ENCODE measurements at regions not wholly inside any gene's neighbourhood (a gene's known extent, or its start where the extent isn't known, plus 50 kb on each side); places are given as distances from the start of the nearest gene placed in this dataset.

GRCh38 chr2:38129987-38130386 lies 54.0 kb upstream of the CYP1B1 start:
- Histone ChIP-seq H3K27me3 (ENCODE audit: insufficient read depth, low read depth) (no peaks in the 10 kb centered on the region), H3K4me1 (ENCODE audit: low read depth, poor library complexity, severe bottlenecking) (no peaks in the 10 kb centered on the region), H3K9ac (no peak overlapping the region), H3K27ac (no peak overlapping the region), H4K20me1 (ENCODE audit: insufficient read depth) (no peaks in the 10 kb centered on the region), H2AFZ (ENCODE audit: low read depth) (no peak overlapping the region), H3K4me2 (no peak overlapping the region), H3K4me3 (IDR thresholded peaks at IDR 0.05; ENCODE audit: insufficient read depth, low read depth, low read length) (no peak overlapping the region), H3K79me2 (ENCODE audit: insufficient read depth, low read depth) (no peaks in the 10 kb centered on the region), H3K36me3 (ENCODE audit: insufficient read depth) (no peaks in the 10 kb centered on the region)
- TF ChIP-seq, protein P1, sequence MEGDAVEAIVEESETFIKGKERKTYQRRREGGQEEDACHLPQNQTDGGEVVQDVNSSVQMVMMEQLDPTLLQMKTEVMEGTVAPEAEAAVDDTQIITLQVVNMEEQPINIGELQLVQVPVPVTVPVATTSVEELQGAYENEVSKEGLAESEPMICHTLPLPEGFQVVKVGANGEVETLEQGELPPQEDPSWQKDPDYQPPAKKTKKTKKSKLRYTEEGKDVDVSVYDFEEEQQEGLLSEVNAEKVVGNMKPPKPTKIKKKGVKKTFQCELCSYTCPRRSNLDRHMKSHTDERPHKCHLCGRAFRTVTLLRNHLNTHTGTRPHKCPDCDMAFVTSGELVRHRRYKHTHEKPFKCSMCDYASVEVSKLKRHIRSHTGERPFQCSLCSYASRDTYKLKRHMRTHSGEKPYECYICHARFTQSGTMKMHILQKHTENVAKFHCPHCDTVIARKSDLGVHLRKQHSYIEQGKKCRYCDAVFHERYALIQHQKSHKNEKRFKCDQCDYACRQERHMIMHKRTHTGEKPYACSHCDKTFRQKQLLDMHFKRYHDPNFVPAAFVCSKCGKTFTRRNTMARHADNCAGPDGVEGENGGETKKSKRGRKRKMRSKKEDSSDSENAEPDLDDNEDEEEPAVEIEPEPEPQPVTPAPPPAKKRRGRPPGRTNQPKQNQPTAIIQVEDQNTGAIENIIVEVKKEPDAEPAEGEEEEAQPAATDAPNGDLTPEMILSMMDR (conservative IDR thresholded peaks at IDR 0.05; ENCODE audit: low read depth, low read length): no peak

- H3K4me3 ChIP-seq (IDR thresholded peaks at IDR 0.05; ENCODE audit: insufficient read depth, low read depth, low read length): no peak overlapping the region
- H4K20me1 ChIP-seq (ENCODE audit: insufficient read depth): no peaks in the 10 kb centered on the region
- H3K9ac ChIP-seq: no peak overlapping the region
- no peaks in the 10 kb centered on the region for H3K4me1 ChIP-seq (ENCODE audit: low read depth, poor library complexity, severe bottlenecking)
- H3K27me3 ChIP-seq (ENCODE audit: insufficient read depth, low read depth): no peaks in the 10 kb centered on the region
- no peaks in the 10 kb centered on the region for H3K36me3 ChIP-seq (ENCODE audit: insufficient read depth)
- H3K79me2 ChIP-seq (ENCODE audit: insufficient read depth, low read depth): no peaks in the 10 kb centered on the region
- no peak overlapping the region for H3K27ac ChIP-seq
- no peak overlapping the region for H2AFZ ChIP-seq (ENCODE audit: low read depth)
- TF ChIP-seq, protein P1 (conservative IDR thresholded peaks at IDR 0.05; ENCODE audit: low read depth, low read length): no peak
- no peak overlapping the region for H3K4me2 ChIP-seq
Measured at GRCh38 chr2:38129481-38129880, 53.5 kb upstream of the CYP1B1 start.

- Histone ChIP-seq H3K27ac (no peak overlapping the region), H4K20me1 (ENCODE audit: insufficient read depth) (no peaks in the 10 kb centered on the region), H3K4me1 (ENCODE audit: low read depth, poor library complexity, severe bottlenecking) (no peaks in the 10 kb centered on the region), H3K36me3 (ENCODE audit: insufficient read depth) (no peaks in the 10 kb centered on the region), H3K27me3 (ENCODE audit: insufficient read depth, low read depth) (no peaks in the 10 kb centered on the region), H3K79me2 (ENCODE audit: insufficient read depth, low read depth) (no peaks in the 10 kb centered on the region), H2AFZ (ENCODE audit: low read depth) (no peak overlapping the region), H3K4me3 (IDR thresholded peaks at IDR 0.05; ENCODE audit: insufficient read depth, low read depth, low read length) (no peak overlapping the region), H3K9ac (no peak overlapping the region), H3K4me2 (no peak overlapping the region)
- TF ChIP-seq, protein P1 (conservative IDR thresholded peaks at IDR 0.05; ENCODE audit: low read depth, low read length): no peak
Measured at GRCh38 chr2:38128653-38129052, 52.7 kb upstream of the CYP1B1 start.

DNA sequence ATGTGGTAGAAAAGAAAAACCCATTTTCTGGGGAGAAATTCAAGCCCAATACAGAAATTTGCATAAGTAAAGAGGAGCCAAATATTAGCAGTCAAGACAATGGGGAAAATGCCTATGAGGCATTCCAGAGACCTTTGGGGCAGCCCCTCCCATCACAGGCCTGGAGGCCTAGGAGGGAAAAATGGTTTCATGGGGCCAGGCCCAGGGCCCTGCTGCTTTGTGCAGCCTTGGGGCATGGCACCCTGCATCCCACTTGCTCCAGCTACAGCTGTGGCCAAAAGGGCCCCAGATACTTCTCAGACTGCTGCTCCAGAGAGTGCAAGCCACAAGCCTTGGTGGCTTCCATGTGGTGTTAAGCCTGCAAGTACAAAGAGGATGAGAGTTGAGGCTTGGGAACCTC lies 51.3 kb upstream of the CYP1B1 start:
- no peak overlapping the region for H2AFZ ChIP-seq (ENCODE audit: low read depth)
- no peak overlapping the region for H3K4me3 ChIP-seq (IDR thresholded peaks at IDR 0.05; ENCODE audit: insufficient read depth, low read depth, low read length)
- H3K36me3 ChIP-seq (ENCODE audit: insufficient read depth): no peaks in the 10 kb centered on the region
- no peak overlapping the region for H3K9ac ChIP-seq
- no peak overlapping the region for H3K4me2 ChIP-seq
- no peaks in the 10 kb centered on the region for H3K27me3 ChIP-seq (ENCODE audit: insufficient read depth, low read depth)
- H3K4me1 ChIP-seq (ENCODE audit: low read depth, poor library complexity, severe bottlenecking): no peaks in the 10 kb centered on the region
- no peak overlapping the region for H3K27ac ChIP-seq
- no peaks in the 10 kb centered on the region for H4K20me1 ChIP-seq (ENCODE audit: insufficient read depth)
- no peaks in the 10 kb centered on the region for H3K79me2 ChIP-seq (ENCODE audit: insufficient read depth, low read depth)
- TF ChIP-seq, protein P1 (conservative IDR thresholded peaks at IDR 0.05; ENCODE audit: low read depth, low read length): no peak
